ENCODE measurements at regions not wholly inside any gene's neighbourhood (a gene's known extent, or its start where the extent isn't known, plus 50 kb on each side); places are given as distances from the start of the nearest gene placed in this dataset.

GRCh38 chr1:189431447-189431846 is 1046.2 kb downstream of the BRINP3 start:
- H3K9me3 ChIP-seq (ENCODE audit: control insufficient read depth, insufficient read depth, low read length): no peaks in the 10 kb centered on the region

GRCh38 chr1:189432753-189433152 is 1044.9 kb downstream of the BRINP3 start:
- Histone ChIP-seq H3K9me3 (ENCODE audit: control insufficient read depth, insufficient read depth, low read length) (no peaks in the 10 kb centered on the region), H3K36me3 (ENCODE audit: insufficient read depth, low read length) (no peaks in the 10 kb centered on the region), H3K4me1 (ENCODE audit: insufficient read depth, low read length) (no peaks in the 10 kb centered on the region), H3K9ac (ENCODE audit: low read depth, low read length) (no peak overlapping the region)

More at GRCh38 chr1:189431447-189431846, 1046.2 kb downstream of the BRINP3 start:
- Histone ChIP-seq H3K36me3 (ENCODE audit: insufficient read depth, low read length) (no peaks in the 10 kb centered on the region), H3K9ac (ENCODE audit: low read depth, low read length) (no peak overlapping the region), H3K4me1 (ENCODE audit: insufficient read depth, low read length) (no peaks in the 10 kb centered on the region)

GRCh38 chr1:189434461-189434860 is 1043.2 kb downstream of the BRINP3 start:
- Histone ChIP-seq H3K9me3 (ENCODE audit: control insufficient read depth, insufficient read depth, low read length) (no peaks in the 10 kb centered on the region), H3K9ac (ENCODE audit: low read depth, low read length) (no peak overlapping the region), H3K4me1 (ENCODE audit: insufficient read depth, low read length) (no peaks in the 10 kb centered on the region), H3K36me3 (ENCODE audit: insufficient read depth, low read length) (no peaks in the 10 kb centered on the region)

- Histone ChIP-seq H3K9ac (ENCODE audit: low read depth, low read length) (no peak overlapping the region), H3K4me1 (ENCODE audit: insufficient read depth, low read length) (no peaks in the 10 kb centered on the region), H3K9me3 (ENCODE audit: control insufficient read depth, insufficient read depth, low read length) (no peaks in the 10 kb centered on the region), H3K36me3 (ENCODE audit: insufficient read depth, low read length) (no peaks in the 10 kb centered on the region)
Observed at GRCh38 chr1:189435398-189435797, 1042.3 kb downstream of the BRINP3 start.

GRCh38 chr1:189438808-189439207 is 1038.9 kb downstream of the BRINP3 start:
- Histone ChIP-seq H3K4me1 (ENCODE audit: insufficient read depth, low read length) (no peaks in the 10 kb centered on the region), H3K9me3 (ENCODE audit: control insufficient read depth, insufficient read depth, low read length) (no peaks in the 10 kb centered on the region), H3K36me3 (ENCODE audit: insufficient read depth, low read length) (no peaks in the 10 kb centered on the region), H3K9ac (ENCODE audit: low read depth, low read length) (no peak overlapping the region)

- Histone ChIP-seq H3K9me3 (ENCODE audit: control insufficient read depth, insufficient read depth, low read length) (no peaks in the 10 kb centered on the region), H3K36me3 (ENCODE audit: insufficient read depth, low read length) (no peaks in the 10 kb centered on the region), H3K4me1 (ENCODE audit: insufficient read depth, low read length) (no peaks in the 10 kb centered on the region), H3K9ac (ENCODE audit: low read depth, low read length) (no peak overlapping the region)
Observed at GRCh38 chr1:189463166-189463565, 1014.5 kb downstream of the BRINP3 start.

GRCh38 chr1:189496768-189497167 is 980.9 kb downstream of the BRINP3 start:
- H3K9ac ChIP-seq (ENCODE audit: low read depth, low read length): no peak overlapping the region
- no peaks in the 10 kb centered on the region for H3K4me1 ChIP-seq (ENCODE audit: insufficient read depth, low read length)
- no peaks in the 10 kb centered on the region for H3K36me3 ChIP-seq (ENCODE audit: insufficient read depth, low read length)
- no peaks in the 10 kb centered on the region for H3K9me3 ChIP-seq (ENCODE audit: control insufficient read depth, insufficient read depth, low read length)

GRCh38 chr1:189499736-189500135 is 977.9 kb downstream of the BRINP3 start:
- no peaks in the 10 kb centered on the region for H3K9me3 ChIP-seq (ENCODE audit: control insufficient read depth, insufficient read depth, low read length)
- no peak overlapping the region for H3K9ac ChIP-seq (ENCODE audit: low read depth, low read length)

GRCh38 chr1:189500778-189501177 is 976.9 kb downstream of the BRINP3 start:
- H3K9me3 ChIP-seq (ENCODE audit: control insufficient read depth, insufficient read depth, low read length): no peaks in the 10 kb centered on the region
- no peaks in the 10 kb centered on the region for H3K4me1 ChIP-seq (ENCODE audit: insufficient read depth, low read length)
- no peaks in the 10 kb centered on the region for H3K36me3 ChIP-seq (ENCODE audit: insufficient read depth, low read length)
- H3K9ac ChIP-seq (ENCODE audit: low read depth, low read length): no peak overlapping the region

More at GRCh38 chr1:189499736-189500135, 977.9 kb downstream of the BRINP3 start:
- H3K36me3 ChIP-seq (ENCODE audit: insufficient read depth, low read length): no peaks in the 10 kb centered on the region
- no peaks in the 10 kb centered on the region for H3K4me1 ChIP-seq (ENCODE audit: insufficient read depth, low read length)

- Histone ChIP-seq H3K9me3 (ENCODE audit: control insufficient read depth, insufficient read depth, low read length) (no peaks in the 10 kb centered on the region), H3K9ac (ENCODE audit: low read depth, low read length) (no peak overlapping the region), H3K36me3 (ENCODE audit: insufficient read depth, low read length) (no peaks in the 10 kb centered on the region), H3K4me1 (ENCODE audit: insufficient read depth, low read length) (no peaks in the 10 kb centered on the region)
Observed at GRCh38 chr1:189510827-189511226, 966.8 kb downstream of the BRINP3 start.

GRCh38 chr1:189513091-189513490 is 964.6 kb downstream of the BRINP3 start:
- Histone ChIP-seq H3K36me3 (ENCODE audit: insufficient read depth, low read length) (no peaks in the 10 kb centered on the region), H3K4me1 (ENCODE audit: insufficient read depth, low read length) (no peaks in the 10 kb centered on the region), H3K9ac (ENCODE audit: low read depth, low read length) (no peak overlapping the region), H3K9me3 (ENCODE audit: control insufficient read depth, insufficient read depth, low read length) (no peaks in the 10 kb centered on the region)

GRCh38 chr1:189522441-189522840 is 955.2 kb downstream of the BRINP3 start:
- H3K4me1 ChIP-seq (ENCODE audit: insufficient read depth, low read length): 0 out of 2 replicates have a peak, but pooled peaks cover 4% of the 10 kb centered on the region
- no peaks in the 10 kb centered on the region for H3K9me3 ChIP-seq (ENCODE audit: control insufficient read depth, insufficient read depth, low read length)
- no peak overlapping the region for H3K9ac ChIP-seq (ENCODE audit: low read depth, low read length)
- H3K36me3 ChIP-seq (ENCODE audit: insufficient read depth, low read length): no peaks in the 10 kb centered on the region

GRCh38 chr1:189524501-189524900 is 953.2 kb downstream of the BRINP3 start:
- Histone ChIP-seq H3K4me1 (ENCODE audit: insufficient read depth, low read length) (0 out of 2 replicates have a peak, but pooled peaks cover 4% of the 10 kb centered on the region), H3K9ac (ENCODE audit: low read depth, low read length) (no peak overlapping the region), H3K9me3 (ENCODE audit: control insufficient read depth, insufficient read depth, low read length) (no peaks in the 10 kb centered on the region), H3K36me3 (ENCODE audit: insufficient read depth, low read length) (no peaks in the 10 kb centered on the region)

GRCh38 chr1:189530162-189530561 is 947.5 kb downstream of the BRINP3 start:
- H3K4me1 ChIP-seq (ENCODE audit: insufficient read depth, low read length): 0 out of 2 replicates have a peak, but pooled peaks cover 4% of the 10 kb centered on the region
- H3K9ac ChIP-seq (ENCODE audit: low read depth, low read length): no peak overlapping the region
- H3K36me3 ChIP-seq (ENCODE audit: insufficient read depth, low read length): no peaks in the 10 kb centered on the region
- H3K9me3 ChIP-seq (ENCODE audit: control insufficient read depth, insufficient read depth, low read length): no peaks in the 10 kb centered on the region

GRCh38 chr1:189538271-189538670 is 939.4 kb downstream of the BRINP3 start:
- Histone ChIP-seq H3K9ac (ENCODE audit: low read depth, low read length) (no peak overlapping the region), H3K4me1 (ENCODE audit: insufficient read depth, low read length) (no peaks in the 10 kb centered on the region), H3K9me3 (ENCODE audit: control insufficient read depth, insufficient read depth, low read length) (no peaks in the 10 kb centered on the region), H3K36me3 (ENCODE audit: insufficient read depth, low read length) (no peaks in the 10 kb centered on the region)

GRCh38 chr1:189550498-189550897 is 927.2 kb downstream of the BRINP3 start:
- H3K36me3 ChIP-seq (ENCODE audit: insufficient read depth, low read length): no peaks in the 10 kb centered on the region
- no peaks in the 10 kb centered on the region for H3K4me1 ChIP-seq (ENCODE audit: insufficient read depth, low read length)

More at GRCh38 chr1:189550498-189550897, 927.2 kb downstream of the BRINP3 start:
- Histone ChIP-seq H3K9me3 (ENCODE audit: control insufficient read depth, insufficient read depth, low read length) (no peaks in the 10 kb centered on the region), H3K9ac (ENCODE audit: low read depth, low read length) (no peak overlapping the region)
